GM10248 (cell line): ENCODE measurements at regions not wholly inside any gene's neighbourhood (a gene's known extent, or its start where the extent isn't known, plus 50 kb on each side); places are given as distances from the start of the nearest gene placed in this dataset.

Experiments used
- CTCF ChIA-PET: fragments of 300-600 bp; sonication (Branson Sonifier 250); formaldehyde crosslinking; extraction: SDS; loops from one replicate; lab custom pipeline; 2021; ENCODE audit warnings: antibody characterized with exemption; lab: Yijun Ruan, JAX
- POLR2A ChIA-PET: fragments of 350-650 bp; sonication (Branson Sonifier 250); formaldehyde crosslinking; extraction: SDS; loops from one replicate; lab custom pipeline; 2020; ENCODE audit warnings: antibody characterized with exemption; lab: Yijun Ruan, JAX
- DNase-seq: peaks from one replicate; pipeline ENCODE4 v3.0.0; 2012; ENCODE audit errors: extremely low spot score
- CTCF ChIP-seq: IDR thresholded peaks from 2 replicates; pipeline ENCODE4 v1.5.1; 2012; ENCODE audit warnings: mild to moderate bottlenecking, low read depth; ENCODE audit errors: extremely low read depth, missing control alignments, control extremely low read depth

- CTCF ChIA-PET = interaction anchor here (1.0 to 1.3 kb wide), 2 partner anchors 12 to 37 kb away, joined by 3 to 5 read pairs; no protein-coding TSS in a partner anchor
- POLR2A ChIA-PET = interaction anchor here (0.6 kb wide), 1 partner anchor 10 kb away, joined by 3 read pairs; no protein-coding TSS in a partner anchor
Measured at GRCh38 chr6:14266266-14266665, 148.7 kb downstream of the CD83 start.

GRCh38 chr6:14267885-14268660, 150.5 kb downstream of the CD83 start:
- no peak for TF ChIP-seq CTCF
- ChIA-PET POLR2A (no interaction called here), CTCF (no interaction called here)
- no peak for DNase-seq

More at GRCh38 chr6:14266266-14266665, 148.7 kb downstream of the CD83 start:
- no peak for DNase-seq
- TF ChIP-seq CTCF = no peak

- no peak for DNase-seq
- no peak for TF ChIP-seq CTCF
- ChIA-PET CTCF (interaction anchor here (0.8 to 1.2 kb wide), 2 partner anchors 9 to 10 kb away, joined by 3 read pairs; no protein-coding TSS in a partner anchor), POLR2A (no interaction called here)
Measured at GRCh38 chr6:14269436-14269835, 151.9 kb downstream of the CD83 start.

- CTCF ChIA-PET = interaction anchor here (0.8 to 1.2 kb wide), 2 partner anchors 8 to 11 kb away, joined by 3 read pairs; no protein-coding TSS in a partner anchor
- POLR2A ChIA-PET = no interaction called here
- DNase-seq = no peak
- no peak for TF ChIP-seq CTCF
Measured at GRCh38 chr6:14270142-14270893, 152.7 kb downstream of the CD83 start.

- POLR2A ChIA-PET = no interaction called here
- CTCF ChIA-PET = interaction anchor here (0.7 to 1.4 kb wide), 2 partner anchors 46 to 349 kb away, joined by 3 read pairs; no protein-coding TSS in a partner anchor
Measured at GRCh38 chr6:14270925-14271788, 153.6 kb downstream of the CD83 start.

More at GRCh38 chr6:14270925-14271788, 153.6 kb downstream of the CD83 start:
- DNase-seq = no peak
- no peak for TF ChIP-seq CTCF
